MM.1S (cell line): ENCODE measurements at regions not wholly inside any gene's neighbourhood (a gene's known extent, or its start where the extent isn't known, plus 50 kb on each side); places are given as distances from the start of the nearest gene placed in this dataset.

Experiments used
- CTCF ChIP-seq: fragments of 300-600 bp; sonication (generic); IDR thresholded peaks from 2 replicates; pipeline ENCODE4 v1.5.1; 2016; ENCODE audit warnings: antibody characterized with exemption, low read length, mixed read lengths
- EZH2 ChIP-seq: fragments of 300-600 bp; sonication (generic); optimal IDR thresholded peaks from 2 replicates; pipeline ENCODE3; 2017; ENCODE audit warnings: low read depth, mild to moderate bottlenecking, antibody characterized with exemption, low read length, mixed read lengths

GRCh38 chr2:142294225-142294624 is 163.4 kb upstream of the LRP1B start:
- TF ChIP-seq CTCF, result no peak
- no peak for TF ChIP-seq EZH2
